ENCODE measurements at regions not wholly inside any gene's neighbourhood (a gene's known extent, or its start where the extent isn't known, plus 50 kb on each side); places are given as distances from the start of the nearest gene placed in this dataset.

- no peaks in the 10 kb centered on the region for H3K36me3 Mint-ChIP-seq
- Histone ChIP-seq H3K27me3 (peaks cover 2% of the 10 kb centered on the region), H3F3A (ENCODE audit: low read depth) (no peaks in the 10 kb centered on the region), H3K4me1 (peaks cover 6% of the 10 kb centered on the region), H3K4me3 (no peak overlapping the region), H3K36me3 (no peaks in the 10 kb centered on the region), H3K9ac (no peak overlapping the region), H2AFZ (replicated peaks) (no peak overlapping the region), H3K4me2 (no peak overlapping the region), H3K79me2 (ENCODE audit: low read depth) (no peaks in the 10 kb centered on the region), H4K20me1 (ENCODE audit: low read depth) (no peaks in the 10 kb centered on the region), H3K27ac (no peak overlapping the region), H3K9me3 (ENCODE audit: low read depth) (no peaks in the 10 kb centered on the region)
- H3K4me3 Mint-ChIP-seq = no peak overlapping the region
- H3K4me1 Mint-ChIP-seq = peaks cover 6% of the 10 kb centered on the region
- DNase-seq (ENCODE audit: low spot score) = no peak
- no peaks in the 10 kb centered on the region for H3K9me3 Mint-ChIP-seq
- peaks cover 9% of the 10 kb centered on the region for H3K27me3 Mint-ChIP-seq (ENCODE audit: insufficient read depth, low read depth)
- no peak overlapping the region for H3K27ac Mint-ChIP-seq
- TF ChIP-seq EZH2 (IDR thresholded peaks at IDR 0.05) = no peak
- no peak for TF ChIP-seq EZH2phosphoT487 (IDR thresholded peaks at IDR 0.05)
- no peak for TF ChIP-seq CTCF (IDR thresholded peaks at IDR 0.05)
Observed at GRCh38 chr11:45725121-45725520, 59.7 kb upstream of the CHST1 start.

DNA sequence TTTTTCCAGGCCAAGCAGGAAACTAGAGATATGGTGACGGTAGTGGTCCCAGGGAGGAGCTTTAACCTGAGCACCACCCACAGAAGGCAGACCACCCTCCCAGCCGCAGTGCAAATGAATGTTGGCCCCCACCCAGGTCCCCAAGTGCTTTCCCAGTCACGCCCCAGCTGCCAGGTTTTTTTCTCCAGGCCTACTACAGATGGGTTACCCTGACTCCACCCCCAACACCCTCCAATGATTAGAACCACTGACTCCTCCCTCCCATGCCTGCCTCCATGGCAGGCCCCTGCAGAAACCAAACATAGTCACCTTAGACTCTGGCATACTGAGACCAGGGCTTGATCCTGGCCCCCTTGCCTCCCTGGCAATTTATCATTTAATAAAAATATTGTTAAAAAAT is 58.7 kb upstream of the CHST1 start:
- Histone ChIP-seq H3F3A (ENCODE audit: low read depth) (no peaks in the 10 kb centered on the region), H3K4me3 (no peak overlapping the region), H3K9me3 (ENCODE audit: low read depth) (no peaks in the 10 kb centered on the region), H3K4me1 (peaks cover 6% of the 10 kb centered on the region), H3K4me2 (no peak overlapping the region), H3K36me3 (no peaks in the 10 kb centered on the region), H2AFZ (replicated peaks) (no peak overlapping the region), H3K79me2 (ENCODE audit: low read depth) (no peaks in the 10 kb centered on the region), H3K9ac (no peak overlapping the region), H3K27ac (no peak overlapping the region), H4K20me1 (ENCODE audit: low read depth) (no peaks in the 10 kb centered on the region), H3K27me3 (no peaks in the 10 kb centered on the region)
- DNase-seq (ENCODE audit: low spot score) = no peak
- no peaks in the 10 kb centered on the region for H3K36me3 Mint-ChIP-seq
- H3K27ac Mint-ChIP-seq = no peak overlapping the region
- H3K4me3 Mint-ChIP-seq = no peak overlapping the region
- H3K4me1 Mint-ChIP-seq = peaks cover 6% of the 10 kb centered on the region
- no peaks in the 10 kb centered on the region for H3K9me3 Mint-ChIP-seq
- TF ChIP-seq EZH2phosphoT487 (IDR thresholded peaks at IDR 0.05) (no peak), EZH2 (IDR thresholded peaks at IDR 0.05) (no peak), CTCF (IDR thresholded peaks at IDR 0.05) (no peak)
- H3K27me3 Mint-ChIP-seq (ENCODE audit: insufficient read depth, low read depth) = peaks cover 9% of the 10 kb centered on the region

- H3K27ac Mint-ChIP-seq = peak overlapping the region; percentile 43
- peaks cover 6% of the 10 kb centered on the region for H3K4me1 Mint-ChIP-seq
- Histone ChIP-seq H3K9me3 (ENCODE audit: low read depth) (no peaks in the 10 kb centered on the region), H3K27me3 (no peaks in the 10 kb centered on the region), H3F3A (ENCODE audit: low read depth) (no peaks in the 10 kb centered on the region), H3K9ac (no peak overlapping the region), H2AFZ (replicated peaks) (peak overlapping the region; percentile 63), H3K4me1 (peaks cover 6% of the 10 kb centered on the region), H3K4me2 (no peak overlapping the region), H3K4me3 (no peak overlapping the region), H3K79me2 (ENCODE audit: low read depth) (no peaks in the 10 kb centered on the region), H3K27ac (no peak overlapping the region), H4K20me1 (ENCODE audit: low read depth) (no peaks in the 10 kb centered on the region), H3K36me3 (no peaks in the 10 kb centered on the region)
- no peaks in the 10 kb centered on the region for H3K36me3 Mint-ChIP-seq
- no peak for DNase-seq (ENCODE audit: low spot score)
- TF ChIP-seq EZH2 (IDR thresholded peaks at IDR 0.05) = no peak
- no peak for TF ChIP-seq CTCF (IDR thresholded peaks at IDR 0.05)
- no peak for TF ChIP-seq EZH2phosphoT487 (IDR thresholded peaks at IDR 0.05)
- H3K27me3 Mint-ChIP-seq (ENCODE audit: insufficient read depth, low read depth) = peaks cover 9% of the 10 kb centered on the region
- H3K4me3 Mint-ChIP-seq = no peak overlapping the region
- no peaks in the 10 kb centered on the region for H3K9me3 Mint-ChIP-seq
Observed at GRCh38 chr11:45723397-45723796, 58.0 kb upstream of the CHST1 start.
